Pancreas (tissue), 10 donors: ENCODE measurements at regions not wholly inside any gene's neighbourhood (a gene's known extent, or its start where the extent isn't known, plus 50 kb on each side); places are given as distances from the start of the nearest gene placed in this dataset.

Source experiments
- ATAC-seq, 4 donors: fragments of 200-7000 bp; cut with Tn5 transposase; one replicate each; pipeline versions ENCODE4 v1.8.0 to v1.9.1; 2020; ENCODE audit warnings: mild to moderate bottlenecking in 4 of 4, moderate library complexity in 4 of 4
- DNase-seq, 6 donors: peaks; one replicate each; pipeline ENCODE4 v3.0.0-alpha.2; 2020
- FAIRE-seq: peaks from 2 replicates; lab custom pipeline; 2012; peaks lifted over from hg19 to GRCh38; lab: Jason Lieb, UNC
- H3K27ac ChIP-seq, 4 donors: fragments of 200-600 bp; sonication (generic); 1 replicate in 3 of 4; 2 replicates in 1 of 4; pipeline versions ENCODE4 v1.5.0 to v1.8.0; 2020
- H3K27me3 ChIP-seq, 4 donors: fragments of 200-600 bp; one replicate each; pipeline ENCODE4 v1.8.0; 2021
- H3K36me3 ChIP-seq, 3 donors: fragments of 200-600 bp; sonication (generic) in 1 of 3; one replicate each; pipeline versions ENCODE4 v1.5.0 to v1.8.0; 2020 to 2021
- H3K4me1 ChIP-seq, 3 donors: fragments of 200-600 bp; one replicate each; pipeline ENCODE4 v1.8.0; 2021
- H3K4me3 ChIP-seq, 4 donors: fragments of 200-600 bp; sonication (generic) in 2 of 4; one replicate each; pipeline versions ENCODE4 v1.5.0 to v1.8.0; 2020 to 2021
- H3K9me3 ChIP-seq, 4 donors: fragments of 200-600 bp; one replicate each; pipeline ENCODE4 v1.8.0; 2021
- WGBS, 2 donors: extraction: QIAGEN DNeasy Blood & Tissue Kit; methylation state at CpG; one replicate each; pipeline ENCODE4 v1.1.7; 2013; 5-methylcytosine and 5-hydroxymethylcytosine counted together
- intact Hi-C, 3 donors: fragments of 100-400 bp; cut with DNase I; formaldehyde crosslinking; loops; one replicate each; pipeline versions ENCODE4 v1.11.1 to v1.14.2; 2022
- TF ChIP-seq, protein P1 (sequence below), 4 donors: fragments of 200-600 bp; sonication (generic) in 3 of 4; IDR thresholded peaks; one replicate each; pipeline versions ENCODE4 v1.5.0 to v1.8.0; 2021; ENCODE audit warnings: antibody characterized with exemption in 4 of 4
- donor health status: healthy with polysubstance abuse.
- donor health status: DM: no; HTN: no; CAD: no; lungs with moderate emphysema.
- donor health status: DM: no; HTN: no; CAD: no.
- donor health status: control.
- donor health status: control.
- donor health status: Bipolar disorder and iron deficiency.
- donor health status: DM: yes; HTN: yes; CAD: no.
- donor health status: DM: no; HTN: no; CAD: no.
- donor health status: DM: no; HTN: no; CAD: no.
- donor health status: DM: yes; HTN: yes; CAD: no.

DNA sequence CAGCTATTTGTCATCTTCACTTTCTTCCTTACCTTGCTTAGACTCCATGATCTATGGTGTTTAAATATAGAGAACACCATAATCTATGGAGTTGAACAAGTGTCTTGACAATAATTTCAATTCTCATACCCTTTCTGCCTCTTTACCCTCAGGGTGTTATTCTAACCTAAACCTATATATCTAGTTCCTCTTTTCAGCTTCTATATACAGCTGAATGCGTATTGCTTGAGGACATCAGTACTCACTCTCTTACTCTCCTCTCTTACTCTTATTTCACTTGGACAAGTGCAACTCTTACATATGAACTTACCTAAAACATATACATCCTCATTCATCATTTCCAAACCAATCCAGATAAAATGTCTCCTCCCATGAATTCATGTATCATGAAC lies 187.1 kb downstream of the RAP2B start:
- DNase-seq (no peak), ATAC-seq (no peak), FAIRE-seq (no peak)
- Histone ChIP-seq H3K4me3 (no peak overlapping the region), H3K4me1 (no peaks in the 10 kb centered on the region), H3K36me3 (no peaks in the 10 kb centered on the region), H3K27ac (no peak overlapping the region), H3K27me3 (no peaks in the 10 kb centered on the region), H3K9me3 (no peaks in the 10 kb centered on the region)
- TF ChIP-seq, protein P1, sequence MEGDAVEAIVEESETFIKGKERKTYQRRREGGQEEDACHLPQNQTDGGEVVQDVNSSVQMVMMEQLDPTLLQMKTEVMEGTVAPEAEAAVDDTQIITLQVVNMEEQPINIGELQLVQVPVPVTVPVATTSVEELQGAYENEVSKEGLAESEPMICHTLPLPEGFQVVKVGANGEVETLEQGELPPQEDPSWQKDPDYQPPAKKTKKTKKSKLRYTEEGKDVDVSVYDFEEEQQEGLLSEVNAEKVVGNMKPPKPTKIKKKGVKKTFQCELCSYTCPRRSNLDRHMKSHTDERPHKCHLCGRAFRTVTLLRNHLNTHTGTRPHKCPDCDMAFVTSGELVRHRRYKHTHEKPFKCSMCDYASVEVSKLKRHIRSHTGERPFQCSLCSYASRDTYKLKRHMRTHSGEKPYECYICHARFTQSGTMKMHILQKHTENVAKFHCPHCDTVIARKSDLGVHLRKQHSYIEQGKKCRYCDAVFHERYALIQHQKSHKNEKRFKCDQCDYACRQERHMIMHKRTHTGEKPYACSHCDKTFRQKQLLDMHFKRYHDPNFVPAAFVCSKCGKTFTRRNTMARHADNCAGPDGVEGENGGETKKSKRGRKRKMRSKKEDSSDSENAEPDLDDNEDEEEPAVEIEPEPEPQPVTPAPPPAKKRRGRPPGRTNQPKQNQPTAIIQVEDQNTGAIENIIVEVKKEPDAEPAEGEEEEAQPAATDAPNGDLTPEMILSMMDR (IDR thresholded peaks at IDR 0.05) = no peak
- intact Hi-C loops = no loop called here
- 64 to 65% methylated on average over 1 of the region's 1 CpG for WGBS, 2 donors

DNA sequence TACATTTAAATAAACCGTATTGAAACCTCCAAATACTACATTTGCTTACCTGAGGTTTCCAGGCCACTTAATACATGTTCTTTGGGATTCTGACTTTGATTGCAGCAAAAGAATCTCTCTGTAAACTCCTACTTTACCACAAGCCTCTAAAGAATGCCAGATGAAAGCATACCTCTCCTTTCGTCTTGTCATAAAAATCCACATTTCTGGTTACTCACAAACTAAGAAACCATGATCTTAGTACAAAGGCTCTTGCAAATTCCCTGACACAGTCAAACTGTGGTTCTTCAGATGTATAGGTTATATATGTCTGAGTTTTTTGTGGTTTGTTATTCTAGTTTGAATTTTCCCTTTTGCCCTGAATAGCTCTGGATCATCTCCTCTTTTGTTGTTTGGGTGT lies 188.4 kb downstream of the RAP2B start:
- Histone ChIP-seq H3K27me3 (no peaks in the 10 kb centered on the region), H3K4me3 (no peak overlapping the region), H3K27ac (no peak overlapping the region), H3K9me3 (no peaks in the 10 kb centered on the region), H3K36me3 (no peaks in the 10 kb centered on the region), H3K4me1 (no peaks in the 10 kb centered on the region)
- no peak for FAIRE-seq
- intact Hi-C loops = no loop called here
- WGBS, 2 donors = 30 to 43% methylated on average over 2 of the region's 2 CpGs
- TF ChIP-seq, protein P1 (IDR thresholded peaks at IDR 0.05) = no peak
- ATAC-seq = no peak
- no peak for DNase-seq

GRCh38 chr3:153354641-153355040 lies 192.6 kb downstream of the RAP2B start:
- Histone ChIP-seq H3K27me3 (no peaks in the 10 kb centered on the region), H3K4me1 (no peaks in the 10 kb centered on the region), H3K4me3 (no peak overlapping the region), H3K27ac (no peak overlapping the region), H3K36me3 (no peaks in the 10 kb centered on the region), H3K9me3 (no peaks in the 10 kb centered on the region)
- DNase-seq = no peak
- FAIRE-seq = no peak
- no peak for ATAC-seq
- 34 to 37% methylated on average over 1 of the region's 1 CpG for WGBS, 2 donors
- TF ChIP-seq, protein P1 (IDR thresholded peaks at IDR 0.05) = no peak
- intact Hi-C loops = no loop called here

GRCh38 chr3:153355559-153355958 lies 193.5 kb downstream of the RAP2B start:
- intact Hi-C loops = no loop called here
- Histone ChIP-seq H3K36me3 (no peaks in the 10 kb centered on the region), H3K4me1 (no peaks in the 10 kb centered on the region), H3K4me3 (no peak overlapping the region), H3K9me3 (no peaks in the 10 kb centered on the region), H3K27me3 (no peaks in the 10 kb centered on the region), H3K27ac (no peak overlapping the region)
- TF ChIP-seq, protein P1 (IDR thresholded peaks at IDR 0.05) = no peak
- WGBS, 2 donors = 49 to 60% methylated on average over 1 of the region's 1 CpG
- FAIRE-seq (no peak), DNase-seq (no peak), ATAC-seq (no peak)

DNA sequence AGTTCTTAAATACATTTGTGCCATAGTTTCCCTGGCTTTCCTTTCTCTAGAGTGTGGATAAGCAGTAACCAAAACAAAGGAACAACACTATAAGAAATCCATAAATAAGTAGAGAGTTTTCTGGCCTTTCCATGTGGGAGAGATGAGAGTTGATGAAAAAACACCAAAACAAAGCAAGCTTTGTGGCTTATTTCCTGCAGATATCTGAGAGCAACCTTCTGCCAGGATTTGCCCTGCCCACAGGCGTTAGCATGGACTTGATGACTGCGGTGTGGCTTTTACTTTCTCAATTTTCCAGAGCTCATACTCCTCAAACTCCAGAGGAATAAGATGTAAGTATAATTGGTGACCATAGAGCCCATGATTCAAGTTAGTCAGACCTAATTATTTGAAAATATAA lies 194.9 kb downstream of the RAP2B start:
- Histone ChIP-seq H3K9me3 (no peaks in the 10 kb centered on the region), H3K4me3 (no peak overlapping the region), H3K36me3 (no peaks in the 10 kb centered on the region), H3K27ac (no peak overlapping the region), H3K4me1 (no peaks in the 10 kb centered on the region), H3K27me3 (no peaks in the 10 kb centered on the region)
- FAIRE-seq = no peak
- ATAC-seq = no peak
- intact Hi-C loops = no loop called here
- WGBS, 2 donors = 33 to 46% methylated on average over 2 of the region's 2 CpGs
- TF ChIP-seq, protein P1 (IDR thresholded peaks at IDR 0.05) = no peak
- DNase-seq = no peak
